Upper lobe of left lung (tissue), 4 donors: ENCODE measurements at regions not wholly inside any gene's neighbourhood (a gene's known extent, or its start where the extent isn't known, plus 50 kb on each side); places are given as distances from the start of the nearest gene placed in this dataset.

Experiments used
- CTCF ChIP-seq, 6 experiments: fragments of 450-650 bp in 4 of 6; fragments of 200-600 bp in 2 of 6; sonication (generic) in 2 of 6; IDR thresholded peaks; one replicate each; pipeline ENCODE4 v1.5.1; 2016 to 2019; ENCODE audit warnings: antibody characterized with exemption in 6 of 6
- POLR2A ChIP-seq, 4 donors: fragments of 450-650 bp; IDR thresholded peaks; one replicate each; pipeline ENCODE4 v1.5.1; 2016 to 2017; ENCODE audit warnings: antibody characterized with exemption in 4 of 4, mild to moderate bottlenecking in 2 of 4

GRCh38 chr14:104352493-104353220 is 214.3 kb downstream of the KIF26A start:
- TF ChIP-seq POLR2A (IDR thresholded peaks at IDR 0.05) (no peak), CTCF (IDR thresholded peaks at IDR 0.05) (no peak)
